ENCODE measurements at regions not wholly inside any gene's neighbourhood (a gene's known extent, or its start where the extent isn't known, plus 50 kb on each side); places are given as distances from the start of the nearest gene placed in this dataset.

DNA sequence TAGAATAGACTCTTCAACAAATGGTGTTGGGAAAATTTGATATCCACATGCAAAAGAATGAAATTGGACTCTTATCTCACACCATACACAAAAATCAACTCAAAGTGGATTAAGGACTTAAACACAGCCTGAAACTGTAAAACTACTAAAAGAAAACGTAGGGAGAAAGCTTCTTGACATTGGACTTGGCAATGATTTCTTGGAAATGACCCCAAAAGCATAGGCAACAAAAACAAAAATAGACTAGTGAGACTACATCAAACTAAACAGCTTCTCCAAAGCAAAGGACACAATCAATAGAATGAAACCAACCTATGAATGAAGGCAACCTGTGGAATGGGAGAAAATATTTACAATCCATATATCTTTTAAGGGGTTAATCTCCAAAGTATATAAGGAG, 94.7 kb upstream of the INTU start:
- ATAC-seq: no peak

DNA sequence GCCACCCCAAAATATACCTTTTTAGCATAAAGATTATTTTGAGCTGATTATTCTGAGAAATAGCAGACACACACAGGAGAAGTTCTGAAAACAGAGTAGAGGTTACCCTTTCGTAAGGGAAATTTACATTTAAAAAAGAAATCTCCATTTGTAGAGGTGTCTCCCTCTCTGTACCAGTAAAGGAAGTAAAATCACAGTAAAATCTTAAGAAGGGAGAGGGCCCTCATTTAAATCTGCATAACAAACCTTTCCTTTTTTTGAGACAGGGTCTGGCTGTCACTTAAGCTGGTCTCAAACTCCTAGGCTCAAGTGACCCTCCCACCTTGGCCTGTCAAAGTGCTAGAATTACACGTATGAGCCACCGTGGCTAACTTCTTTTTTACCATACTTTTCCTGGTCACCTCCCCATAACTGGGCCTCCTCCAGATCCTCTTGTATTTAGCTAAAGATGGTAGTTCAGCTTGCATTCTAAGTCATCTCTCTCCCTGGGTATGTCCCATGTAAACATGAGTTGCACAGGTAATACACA, 92.2 kb upstream of the INTU start:
- ATAC-seq (no peak), DNase-seq (no peak)

More for the DNA sequence above, 94.7 kb upstream of the INTU start:
- DNase-seq: no peak

DNA sequence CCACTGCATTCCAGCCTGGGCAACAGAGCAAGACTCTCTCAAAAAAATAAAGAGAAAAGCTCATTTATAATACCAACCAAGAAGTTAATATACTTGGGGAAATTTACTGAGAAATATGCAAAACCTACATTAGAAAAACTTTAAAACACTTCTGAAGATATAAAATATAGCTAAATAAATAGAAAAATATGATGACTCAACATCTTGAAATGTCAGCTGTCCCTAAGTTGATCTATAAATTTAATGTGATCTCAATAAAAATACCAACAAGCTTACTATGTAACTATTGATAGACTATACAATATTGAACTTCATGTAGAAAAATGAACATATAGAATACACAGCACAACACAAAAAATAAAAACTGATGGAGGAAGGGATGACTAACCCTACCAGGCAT, 87.5 kb upstream of the INTU start:
- DNase-seq (no peak), ATAC-seq (no peak)

DNA sequence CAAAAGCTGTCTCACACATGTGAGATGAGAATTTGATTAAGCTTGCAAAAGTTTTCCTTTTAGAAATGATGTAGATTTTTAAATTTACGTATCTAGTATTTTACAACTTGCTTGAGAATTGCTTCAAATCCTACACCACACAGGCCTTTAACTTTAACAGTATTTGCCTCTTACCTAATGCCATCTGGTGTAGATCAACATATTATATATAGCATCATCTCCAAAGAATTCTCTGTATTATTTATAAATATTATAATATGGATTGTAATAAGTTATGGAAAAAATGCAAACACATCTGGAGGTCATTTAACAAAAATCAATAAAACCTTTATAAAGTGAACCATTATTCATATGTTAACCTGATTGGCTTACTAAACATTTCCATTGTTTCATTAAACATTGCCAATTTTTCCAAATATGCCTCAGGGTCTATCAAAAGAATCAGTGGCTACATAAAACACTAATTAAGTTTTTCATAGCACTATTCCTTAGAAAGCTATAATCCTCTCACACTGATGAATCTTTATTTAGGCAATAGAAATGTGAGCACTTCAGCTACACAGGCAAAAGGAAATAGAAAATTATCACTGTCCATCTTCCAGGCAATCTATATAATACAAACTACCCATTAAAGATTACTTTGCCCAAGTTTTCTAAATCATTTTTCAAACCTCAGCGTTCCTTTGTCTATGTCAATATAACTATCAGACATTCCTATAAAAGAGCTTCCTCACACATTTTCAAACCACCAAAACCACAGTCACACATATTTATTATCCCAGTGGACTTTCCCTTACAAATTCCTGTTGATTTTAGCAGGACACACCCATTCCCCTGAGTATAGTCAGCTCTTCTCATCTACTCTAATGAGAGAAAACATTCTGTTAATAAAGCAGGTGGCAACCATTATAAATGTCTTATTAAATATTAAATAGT, 83.5 kb upstream of the INTU start:
- DNase-seq: no peak

DNA sequence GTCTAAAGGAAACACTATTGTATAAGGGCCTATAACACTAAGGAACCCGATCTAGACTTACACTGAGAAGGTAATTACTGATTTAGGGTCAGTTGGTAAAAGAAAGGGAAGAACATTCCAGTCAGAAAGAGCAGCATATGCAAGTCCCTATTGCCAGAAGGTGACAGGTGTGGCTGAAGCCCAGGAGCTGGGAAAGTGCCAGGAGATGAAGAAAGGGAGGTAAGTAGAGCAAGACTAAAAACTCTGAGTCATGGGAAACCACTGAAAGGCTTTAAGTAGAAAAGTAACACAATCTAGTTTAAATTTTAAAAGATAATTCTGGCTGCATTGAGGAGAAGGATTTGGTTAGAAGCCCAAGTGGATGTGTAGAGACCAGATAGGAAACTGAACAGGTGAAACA, 77.7 kb upstream of the INTU start:
- DNase-seq (no peak), ATAC-seq (no peak)

More for the DNA sequence above, 83.5 kb upstream of the INTU start:
- no peak for ATAC-seq

DNA sequence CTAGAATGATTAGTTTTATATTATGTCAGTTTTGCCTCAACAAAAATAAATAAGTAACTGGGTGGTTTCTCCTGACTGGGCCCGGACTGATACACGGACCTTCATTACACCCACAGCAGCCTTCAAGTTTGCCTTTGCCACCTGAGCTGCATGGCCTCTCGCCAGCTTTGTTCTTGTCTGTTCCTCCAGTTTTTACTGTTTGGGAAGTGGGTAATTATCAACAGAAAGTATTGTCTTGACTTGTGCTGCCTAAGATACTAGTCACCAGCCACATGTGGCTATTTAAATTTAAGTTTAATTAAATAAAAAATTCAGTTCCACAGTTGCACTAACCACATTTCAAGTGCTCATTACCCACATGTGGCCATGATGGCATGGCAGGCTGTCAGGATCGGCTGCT, 74.7 kb upstream of the INTU start:
- no peak for ATAC-seq
- DNase-seq: no peak

DNA sequence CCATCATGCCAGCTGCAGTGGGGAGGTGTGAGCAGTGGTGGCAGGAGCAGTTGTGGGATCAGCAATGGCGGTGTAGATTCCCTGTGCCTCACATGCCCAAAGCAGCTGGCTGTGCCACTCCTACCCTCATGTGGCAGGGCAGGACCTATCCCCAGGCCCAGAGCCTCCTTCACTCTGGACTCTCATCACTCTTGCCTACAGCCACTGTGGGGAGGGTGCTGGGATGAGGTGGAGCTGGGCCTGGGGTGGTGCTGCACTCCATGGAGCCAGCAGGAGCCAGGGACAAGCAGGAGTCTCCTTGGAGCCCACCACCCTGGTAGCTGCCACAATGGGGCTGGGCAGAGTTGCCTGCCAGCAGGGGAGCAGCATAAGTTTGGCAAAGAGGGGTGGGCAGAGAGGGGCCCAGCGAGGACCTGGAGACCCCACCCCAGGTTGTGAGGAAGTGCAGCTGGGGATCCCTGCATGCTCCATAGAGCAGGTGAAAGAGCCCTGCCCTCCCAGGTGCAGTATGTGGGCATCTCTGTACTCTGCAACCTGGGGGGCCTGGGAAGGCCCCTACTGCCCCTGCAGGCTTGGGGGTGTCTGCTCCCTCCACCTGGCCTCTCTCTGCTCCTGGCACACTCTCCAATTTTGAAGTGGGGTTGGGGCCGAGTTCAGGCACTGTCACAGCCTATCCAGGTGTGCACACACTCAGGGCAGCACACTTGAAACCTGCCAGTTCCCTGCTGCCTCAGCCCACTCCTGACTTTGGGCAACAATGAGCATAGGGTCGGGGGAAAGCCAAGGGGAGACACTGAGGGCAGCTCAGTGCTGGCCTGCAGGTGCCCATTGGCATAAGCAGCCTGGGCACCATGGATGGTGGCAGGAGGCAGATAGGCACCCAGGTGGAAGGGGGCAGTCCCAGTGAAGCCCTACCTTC, 74.0 kb upstream of the INTU start:
- ATAC-seq: no peak
- no peak for DNase-seq

DNA sequence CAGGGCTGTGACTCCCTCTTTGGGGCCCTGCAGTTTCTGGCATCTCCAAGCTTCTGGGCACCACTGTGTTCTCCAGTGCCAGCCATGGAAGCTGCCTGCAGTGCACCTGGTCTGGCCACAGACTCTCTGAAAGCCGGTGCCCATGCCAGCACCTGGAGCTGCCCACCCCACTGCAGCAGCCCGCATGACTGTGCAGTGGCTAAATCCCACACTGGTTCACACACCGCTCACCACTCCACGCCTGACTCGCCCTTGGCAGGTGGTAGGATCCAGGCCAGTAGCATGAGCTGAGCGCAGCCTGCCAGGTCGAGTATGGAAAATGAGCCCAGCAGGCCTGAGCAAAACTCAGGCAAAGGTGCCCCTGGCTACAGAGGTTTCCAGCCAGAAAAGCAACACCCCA, 72.8 kb upstream of the INTU start:
- DNase-seq: no peak
- ATAC-seq: no peak

DNA sequence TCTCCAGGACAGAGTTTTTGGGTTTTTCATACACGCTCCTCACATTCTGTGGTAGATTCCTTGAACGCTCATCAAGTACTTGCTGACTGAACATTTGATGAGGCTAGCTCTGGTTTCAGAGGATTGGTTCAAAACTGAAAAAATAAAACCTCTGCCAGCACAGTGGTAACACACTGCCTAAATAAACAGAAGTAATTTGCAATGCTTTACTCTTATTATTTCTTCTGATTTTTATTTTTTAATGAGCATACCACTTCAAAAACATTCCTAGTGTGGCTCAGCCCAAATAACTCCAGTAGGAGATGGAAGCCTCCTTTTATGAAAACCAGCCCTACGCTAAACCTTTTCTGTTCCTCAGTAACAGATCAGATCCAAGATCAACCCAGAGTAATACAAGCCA, 72.0 kb upstream of the INTU start:
- DNase-seq (no peak), ATAC-seq (no peak)

DNA sequence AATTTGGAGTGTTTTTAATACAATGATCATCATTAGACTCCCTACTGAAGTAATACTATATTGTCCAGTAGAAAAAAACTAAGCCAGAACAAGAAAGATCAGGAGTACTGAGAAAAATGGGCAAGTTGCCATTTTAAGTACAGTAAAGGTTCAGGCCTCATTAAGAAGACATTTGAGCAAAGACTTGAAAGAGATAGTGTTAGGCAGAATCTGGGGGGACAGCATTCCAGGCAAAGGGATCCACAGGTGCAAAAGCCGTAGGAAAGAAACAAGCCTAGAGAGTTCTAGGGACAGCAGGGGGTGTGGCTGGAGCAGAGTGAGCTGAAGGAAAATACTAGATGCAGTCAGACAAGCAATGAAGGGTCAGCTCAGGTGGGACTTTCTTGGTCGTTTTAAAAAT, 58.1 kb upstream of the INTU start:
- ATAC-seq (no peak), DNase-seq (no peak)

DNA sequence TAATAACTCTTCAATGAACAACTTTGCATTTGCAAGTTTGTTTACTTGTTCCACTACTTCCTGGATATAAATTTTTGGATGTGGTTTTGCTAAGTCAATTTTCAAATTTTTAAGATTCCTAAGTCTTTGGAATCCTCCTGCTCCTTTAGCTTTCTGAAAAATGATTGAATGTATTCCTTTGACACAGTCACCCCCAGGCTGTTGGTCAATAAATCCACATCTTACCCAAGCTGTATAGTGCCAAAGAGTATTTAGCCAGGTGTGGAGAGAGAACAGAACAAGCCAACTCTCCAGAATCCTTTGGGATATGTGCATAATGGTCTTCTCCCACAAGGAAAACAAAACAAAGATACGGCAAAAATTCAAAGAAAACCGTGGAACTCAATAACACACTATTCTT, 56.9 kb upstream of the INTU start:
- DNase-seq: no peak

DNA sequence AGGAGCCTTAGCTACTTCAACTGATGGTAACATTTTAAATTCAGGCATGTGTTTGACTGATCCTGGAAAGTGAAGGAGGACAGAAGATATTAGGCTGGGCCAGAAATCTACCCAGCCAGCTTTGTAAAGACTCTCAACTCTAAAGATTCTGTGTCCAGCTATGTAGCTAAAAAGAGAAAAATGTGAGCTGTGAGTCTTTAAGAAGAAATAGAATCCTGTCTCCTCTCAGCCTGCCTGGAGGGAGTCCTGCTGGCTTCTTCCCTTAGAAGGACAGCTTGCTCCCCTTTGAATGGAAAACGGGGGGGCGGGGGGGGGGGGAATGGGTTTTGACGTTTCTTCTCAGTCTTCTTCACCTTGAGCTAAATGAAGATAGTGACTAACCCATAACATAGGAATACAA, 54.3 kb upstream of the INTU start:
- ATAC-seq: no peak
- no peak for DNase-seq

More for the DNA sequence above, 56.9 kb upstream of the INTU start:
- ATAC-seq: no peak

DNA sequence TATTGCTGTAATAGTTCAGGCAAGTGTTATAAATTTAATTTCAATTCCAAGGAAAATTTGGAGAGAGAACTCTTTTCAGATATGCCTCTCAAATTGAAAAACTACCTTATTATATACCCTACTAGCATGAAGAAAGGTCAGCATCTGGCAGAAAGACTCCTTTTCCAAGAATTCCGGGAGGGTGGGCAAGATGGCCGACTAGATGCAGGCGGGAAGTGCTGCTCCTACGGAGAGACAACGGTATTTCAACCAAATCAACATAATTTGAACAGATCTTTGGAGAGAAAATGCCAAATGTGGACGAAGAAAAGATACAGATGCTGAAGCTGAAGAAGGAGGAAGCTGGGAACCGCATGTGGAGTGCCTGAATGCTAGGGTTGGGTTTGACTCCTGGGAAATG, 53.8 kb upstream of the INTU start:
- ATAC-seq: no peak
- DNase-seq: no peak

DNA sequence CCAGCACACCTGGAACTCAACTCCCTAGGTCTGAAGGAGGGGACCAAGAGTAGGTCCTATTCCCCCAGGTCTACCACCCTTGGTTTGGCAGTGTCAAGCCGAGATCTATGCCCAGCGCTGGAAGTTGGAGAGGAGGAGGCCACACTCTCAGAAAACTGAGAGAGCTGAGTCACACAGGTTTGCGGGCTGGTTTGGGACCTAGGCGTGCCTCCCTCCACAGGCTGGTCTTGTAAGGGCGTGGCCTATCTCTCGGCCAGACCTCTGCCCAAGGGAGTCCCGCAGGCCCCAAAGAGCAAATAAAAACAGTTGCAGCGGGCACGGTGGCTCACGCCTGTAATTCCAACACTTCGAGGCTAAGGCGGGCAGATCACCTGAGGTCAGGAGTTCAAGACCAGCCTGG, 52.9 kb upstream of the INTU start:
- ATAC-seq (no peak), DNase-seq (no peak)

DNA sequence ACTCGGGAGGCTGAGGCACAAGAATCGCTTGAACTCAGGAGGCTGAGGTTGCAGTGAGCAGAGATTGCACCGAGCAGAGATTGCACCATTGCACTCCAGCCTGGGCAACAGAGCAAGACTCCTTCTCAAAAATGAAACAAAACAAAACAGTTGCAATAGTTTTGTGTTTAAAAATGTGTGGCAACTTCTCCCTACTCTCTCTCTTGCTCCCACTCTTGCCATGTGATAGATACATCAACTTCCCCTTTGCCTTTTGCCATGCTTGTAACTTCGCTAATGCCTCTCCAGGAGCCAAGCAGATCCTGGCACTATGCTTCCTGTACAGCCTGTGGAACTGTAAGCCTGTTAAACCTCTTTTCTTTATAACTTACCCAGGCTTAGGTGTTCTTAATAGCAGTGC, 52.5 kb upstream of the INTU start:
- no peak for ATAC-seq
- DNase-seq: no peak

DNA sequence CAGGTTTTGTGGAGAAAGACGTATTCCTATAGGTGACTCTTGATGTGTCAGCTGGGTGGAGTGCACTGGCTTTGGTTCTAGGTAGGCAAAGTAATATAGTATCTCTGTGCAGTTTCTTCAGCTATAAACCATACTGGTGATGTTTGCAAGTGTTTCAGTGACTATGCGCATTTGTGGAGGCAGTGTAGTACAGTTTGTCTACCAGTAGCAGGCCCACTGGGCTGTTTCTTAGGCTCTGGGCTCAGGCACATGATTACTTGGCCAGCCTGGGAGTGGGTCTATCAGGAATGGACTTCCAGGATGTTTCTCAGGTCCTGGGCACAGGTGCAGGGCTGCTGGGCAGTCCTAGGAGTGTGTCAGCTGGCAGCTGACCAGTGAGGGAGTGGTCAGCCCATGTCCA, 51.9 kb upstream of the INTU start:
- ATAC-seq: no peak
- no peak for DNase-seq
